NCI-H1092 treated with DMSO at 0.1 percent for 48 hours (cell line): ENCODE measurements at regions not wholly inside any gene's neighbourhood (a gene's known extent, or its start where the extent isn't known, plus 50 kb on each side); places are given as distances from the start of the nearest gene placed in this dataset.

Experiments
- DNase-seq: peaks from one replicate; lab custom pipeline; 2025; lab: John Stamatoyannopoulos, UW

DNA sequence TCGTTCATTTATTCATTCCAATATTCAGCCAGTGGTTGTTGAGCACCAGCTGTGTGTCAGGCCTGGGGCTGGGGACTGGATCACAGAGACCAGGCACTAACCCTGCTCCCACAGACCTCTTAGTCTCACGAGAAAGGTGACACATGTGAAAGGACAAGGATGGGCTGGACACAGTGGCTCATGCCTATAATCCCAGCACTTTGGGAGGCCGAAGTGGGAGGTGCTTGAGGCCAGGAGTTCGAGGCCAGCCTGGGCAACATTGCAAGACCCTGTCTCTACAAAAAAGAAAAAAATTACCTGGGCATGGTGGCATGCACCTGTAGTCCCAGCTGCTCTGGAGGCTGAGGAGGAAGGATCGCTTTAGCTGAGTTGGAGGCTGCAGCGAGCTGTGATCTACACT lies 105.9 kb upstream of the SDK1 start:
- no peak for DNase-seq

DNA sequence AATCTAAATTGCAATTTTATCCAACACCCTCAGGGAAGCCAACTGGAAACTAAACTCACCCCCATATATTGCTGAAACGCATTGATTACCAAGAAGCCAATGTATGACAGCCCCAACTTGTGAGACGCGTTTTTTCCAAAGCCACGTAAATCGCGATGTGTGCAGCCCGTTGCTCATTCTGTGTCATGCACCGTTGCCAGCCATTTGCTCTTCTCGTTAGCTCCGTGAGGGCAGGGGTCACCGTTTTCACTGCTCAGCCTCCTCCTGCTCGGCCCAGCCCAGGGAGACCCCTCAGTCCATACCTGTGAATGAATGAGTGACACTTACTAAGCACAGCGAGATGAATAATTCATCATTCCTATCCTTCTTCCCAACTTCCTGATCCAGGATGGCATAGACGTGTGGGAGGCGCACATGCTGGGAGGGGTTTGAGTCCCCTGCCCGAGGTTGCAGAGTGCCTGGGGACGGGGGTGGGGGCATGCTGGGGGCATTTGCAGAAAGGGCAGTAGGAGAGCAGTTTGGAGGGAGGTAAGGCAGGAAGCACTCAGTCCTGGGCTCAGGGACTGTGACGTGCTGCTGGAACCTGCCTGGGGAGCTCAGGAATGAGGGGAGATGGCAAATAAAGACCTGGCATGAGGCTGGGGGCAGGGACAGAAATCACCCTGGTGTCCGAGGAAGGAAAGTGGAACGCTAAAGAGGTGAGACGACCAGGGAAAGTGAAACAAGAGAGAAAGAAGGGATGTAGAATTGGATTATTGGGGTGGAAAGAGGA lies 104.2 kb upstream of the SDK1 start:
- no peak for DNase-seq

DNA sequence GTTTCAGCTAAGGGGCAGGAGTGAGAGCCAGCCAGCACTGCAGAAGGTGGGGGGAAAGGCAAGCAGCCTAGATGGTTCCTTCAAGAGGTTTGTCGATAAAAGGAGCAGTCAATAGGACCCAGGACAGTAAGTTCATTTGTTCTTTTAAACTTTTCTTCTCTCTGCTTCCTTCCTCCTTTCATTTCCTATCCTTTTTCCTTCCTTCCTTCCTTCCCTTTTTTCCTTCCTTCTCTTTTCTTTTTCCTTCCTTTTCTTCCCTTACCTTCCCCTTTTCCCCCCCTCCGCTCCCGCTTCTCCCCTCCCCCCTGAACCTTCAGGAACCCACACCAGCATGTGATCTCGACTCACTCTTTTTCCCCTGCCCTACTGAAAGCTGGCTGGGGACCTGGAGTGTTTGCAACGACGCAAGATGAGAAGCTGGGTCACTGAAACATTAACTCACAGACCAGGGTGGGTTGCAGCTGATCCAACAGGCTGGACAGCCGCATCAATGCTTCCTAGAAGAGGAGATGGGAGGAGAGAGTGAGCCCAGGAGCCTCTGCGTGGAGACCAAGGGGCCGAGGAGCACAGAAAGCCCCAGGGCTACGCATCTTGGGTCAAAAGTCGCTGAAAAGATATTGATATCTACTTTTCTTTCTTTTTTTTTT lies 103.4 kb upstream of the SDK1 start:
- DNase-seq = no peak

DNA sequence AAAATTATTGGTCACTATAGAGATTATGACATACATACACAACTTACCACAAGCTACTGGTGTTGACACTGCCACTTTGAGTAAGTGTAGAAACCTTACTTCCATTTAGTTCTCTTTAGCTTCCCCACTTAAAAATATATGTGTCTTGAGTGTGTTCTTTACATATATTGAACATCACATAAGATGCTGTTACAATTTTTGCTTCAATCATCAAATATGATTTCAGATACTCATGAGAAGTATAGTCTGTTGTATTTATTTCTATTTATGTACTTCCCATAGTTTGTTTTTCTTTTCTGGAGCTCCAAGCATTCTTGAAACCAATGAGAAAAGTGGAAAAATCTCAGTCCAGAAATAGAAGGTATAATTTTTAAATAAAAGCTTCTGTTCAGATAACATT lies 102.7 kb upstream of the SDK1 start:
- DNase-seq = no peak

DNA sequence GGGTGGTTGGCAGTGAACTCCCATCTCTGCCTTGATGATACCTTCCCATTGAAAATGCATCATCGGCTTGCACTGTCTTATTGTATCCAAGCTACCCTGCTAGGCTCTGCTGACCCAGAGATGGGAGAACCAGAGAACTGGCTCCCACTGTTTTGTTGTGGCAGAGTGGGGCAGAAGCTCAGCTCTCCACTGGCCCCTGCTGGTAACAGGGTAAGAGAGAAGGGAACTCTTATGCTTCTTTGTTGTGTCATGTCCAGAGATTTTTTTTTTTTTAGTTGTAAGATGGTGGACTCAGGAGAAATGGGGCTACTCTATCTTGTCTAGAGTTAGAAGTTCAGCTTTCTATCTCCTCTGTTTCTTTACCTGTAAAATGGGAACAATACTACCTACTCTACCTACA lies 100.5 kb upstream of the SDK1 start:
- peak; percentile 19 for DNase-seq

DNA sequence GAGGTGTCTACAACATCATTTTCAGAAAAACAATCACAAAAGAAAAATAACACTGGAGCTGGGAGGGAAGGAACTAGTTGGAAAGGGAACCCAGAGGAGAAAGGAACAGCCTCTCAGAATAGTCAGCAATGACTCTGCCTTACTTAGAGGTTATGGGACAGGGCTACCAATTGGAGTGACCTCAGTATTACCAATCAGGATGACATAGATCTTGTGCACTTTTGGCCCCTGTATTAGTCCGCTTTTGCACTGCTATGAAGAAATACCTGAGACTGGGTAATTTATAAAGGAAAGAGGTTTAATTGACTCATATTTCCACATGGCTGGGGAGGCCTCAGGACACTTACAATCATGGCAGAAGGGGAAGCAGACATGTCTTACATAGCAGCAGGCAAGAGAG lies 99.7 kb upstream of the SDK1 start:
- no peak for DNase-seq

DNA sequence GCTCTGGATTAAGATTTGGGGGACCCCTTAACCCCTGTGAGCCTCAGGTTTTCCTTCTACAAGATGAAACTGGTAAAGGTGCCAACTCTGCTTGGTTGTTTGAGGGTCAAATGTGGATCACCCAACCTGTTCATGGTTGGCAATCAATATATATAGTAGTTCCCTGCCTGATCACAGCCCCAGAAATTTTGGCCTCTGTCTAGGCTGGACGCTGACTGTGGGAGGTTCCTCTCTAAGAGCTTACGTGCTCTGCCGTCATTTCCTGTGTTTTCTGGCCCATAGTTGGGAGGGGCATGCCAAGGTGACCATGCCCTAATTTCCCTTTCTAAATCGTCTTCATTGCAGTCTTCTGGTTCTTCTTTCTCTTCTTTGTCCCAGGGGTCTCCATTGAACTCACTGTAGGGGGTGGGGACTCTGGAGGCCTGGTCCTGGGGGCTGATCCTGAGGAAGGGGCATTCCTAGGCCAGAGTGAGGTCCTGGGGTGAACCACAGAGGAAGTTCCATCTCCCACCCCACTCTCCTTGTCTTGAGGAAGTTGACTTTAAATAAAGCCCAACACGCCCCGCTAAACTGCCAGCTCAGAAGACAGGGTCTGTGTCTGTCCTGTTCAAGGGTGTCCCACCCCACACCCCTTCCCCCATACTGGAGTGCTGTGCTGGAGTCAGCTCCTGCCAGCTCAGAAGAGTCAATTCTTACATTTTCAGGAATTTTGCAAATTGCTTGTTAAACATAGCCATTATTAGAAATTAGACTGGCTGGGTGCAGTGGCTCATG lies 98.9 kb upstream of the SDK1 start:
- DNase-seq = no peak

DNA sequence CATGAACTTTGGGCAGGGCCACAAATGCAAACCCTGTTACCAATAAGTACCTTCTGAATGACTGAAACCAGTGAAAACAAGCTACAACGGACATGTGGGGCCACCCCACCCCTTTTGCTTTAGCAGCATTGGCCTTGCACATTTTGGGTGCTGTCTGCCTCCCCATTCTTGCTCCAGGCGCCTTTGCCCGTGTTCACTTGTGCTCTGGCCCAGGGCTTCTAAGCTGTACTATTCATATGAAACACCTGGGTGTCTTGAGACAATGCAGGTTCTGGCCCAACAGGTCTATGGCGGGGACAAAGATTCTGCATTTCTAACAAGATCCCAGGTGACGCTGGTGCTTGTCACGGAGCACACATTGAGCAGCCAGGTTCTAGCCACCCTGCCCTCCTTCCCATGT lies 96.5 kb upstream of the SDK1 start:
- DNase-seq = no peak

DNA sequence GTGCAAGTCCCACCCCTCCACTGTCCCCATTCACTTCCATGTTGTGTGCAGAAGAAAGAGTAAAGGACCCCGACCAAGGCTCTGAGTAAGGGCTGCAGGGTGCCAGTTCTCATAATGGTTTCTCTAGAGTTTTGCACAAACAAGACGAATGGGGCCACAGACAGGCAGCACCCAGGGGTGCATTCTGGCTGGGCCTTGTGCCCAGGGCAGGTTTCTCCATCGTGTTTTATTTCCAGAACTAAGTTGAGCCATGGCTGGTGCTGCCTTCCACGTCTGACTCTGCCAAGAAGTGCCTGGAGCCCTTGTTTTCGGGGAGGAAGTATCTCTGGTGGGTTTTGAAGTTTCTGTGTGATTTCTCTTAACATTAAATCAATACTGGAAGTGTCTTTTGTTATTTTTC lies 95.0 kb upstream of the SDK1 start:
- no peak for DNase-seq

DNA sequence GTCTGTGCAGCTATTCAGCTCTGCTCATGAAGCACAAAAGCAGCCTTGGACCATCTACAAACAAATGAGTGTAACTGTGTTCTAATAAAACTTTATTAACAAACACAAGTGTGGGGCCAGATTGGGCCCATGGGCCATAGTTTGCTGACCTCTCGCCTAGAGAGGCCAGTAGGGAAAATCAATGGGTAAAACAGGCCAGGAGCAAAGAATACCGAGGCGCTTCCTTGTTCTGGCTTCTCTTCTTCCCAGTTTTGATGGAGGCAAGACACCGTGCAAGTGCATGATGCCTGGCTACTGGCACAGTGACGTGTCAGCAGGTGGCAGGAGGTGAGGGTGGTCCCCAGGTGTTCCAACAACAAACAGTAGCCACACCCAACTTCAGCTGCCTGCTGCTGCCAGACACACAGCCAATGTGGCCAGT lies 94.3 kb upstream of the SDK1 start:
- no peak for DNase-seq

DNA sequence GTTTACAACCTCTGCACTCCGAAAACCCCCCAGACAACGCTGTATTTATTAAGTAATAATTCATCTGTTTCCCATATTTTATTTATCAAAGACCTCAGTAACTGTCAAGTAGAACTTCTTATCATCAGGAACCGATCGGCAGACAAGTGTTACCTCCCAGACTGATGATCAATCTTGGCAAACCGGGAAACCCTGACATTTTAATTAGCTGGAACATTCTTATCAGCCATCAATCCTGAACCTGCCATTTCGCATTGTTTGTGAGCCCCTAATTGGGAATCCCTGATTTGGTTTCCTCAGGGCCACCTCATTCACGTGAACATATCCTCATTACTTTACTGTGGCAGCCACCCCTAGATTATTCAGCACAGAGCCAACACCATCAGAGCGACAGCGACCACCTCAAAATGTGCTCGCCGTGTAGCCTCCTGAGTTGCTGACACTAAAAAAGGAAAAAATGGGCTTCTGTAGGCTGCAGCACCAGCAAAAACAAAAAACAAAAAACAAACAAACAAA lies 93.6 kb upstream of the SDK1 start:
- no peak for DNase-seq

DNA sequence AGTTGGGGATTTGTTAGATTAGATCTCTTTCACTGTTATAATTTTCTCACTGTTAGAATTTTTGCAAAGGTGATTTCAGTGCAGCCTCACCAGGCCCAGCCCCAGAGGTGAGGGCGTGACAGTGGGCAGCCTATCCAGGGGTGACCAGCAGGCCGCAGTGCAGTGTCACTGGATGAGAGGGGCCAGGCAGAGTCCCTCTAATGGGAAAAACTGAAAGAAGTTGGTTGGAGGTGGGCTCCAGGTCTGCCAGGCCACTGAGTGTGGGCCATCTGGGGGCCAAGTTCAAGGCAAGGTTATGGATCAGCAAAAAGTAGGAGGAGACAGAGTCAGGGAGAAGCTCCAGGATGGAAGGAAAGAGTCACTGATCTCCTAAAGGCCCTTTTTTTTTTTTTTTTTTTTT lies 90.5 kb upstream of the SDK1 start:
- peak; percentile 29 for DNase-seq

DNA sequence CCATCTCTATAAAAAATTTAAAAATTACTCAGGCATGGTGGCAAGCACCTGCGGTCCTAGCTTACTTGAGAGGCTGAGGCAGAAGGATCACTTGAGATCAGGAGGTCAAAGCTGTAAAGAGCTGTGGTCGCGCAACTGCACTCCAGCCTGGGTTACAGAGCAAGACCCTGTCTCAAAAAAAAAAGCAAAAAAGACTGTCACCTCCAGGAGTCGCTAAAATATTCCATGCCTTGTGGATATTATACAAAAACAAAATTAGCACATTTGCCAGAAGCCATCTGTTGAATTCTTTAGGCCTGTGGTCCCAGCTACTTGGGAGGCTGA lies 87.0 kb upstream of the SDK1 start:
- DNase-seq = no peak

DNA sequence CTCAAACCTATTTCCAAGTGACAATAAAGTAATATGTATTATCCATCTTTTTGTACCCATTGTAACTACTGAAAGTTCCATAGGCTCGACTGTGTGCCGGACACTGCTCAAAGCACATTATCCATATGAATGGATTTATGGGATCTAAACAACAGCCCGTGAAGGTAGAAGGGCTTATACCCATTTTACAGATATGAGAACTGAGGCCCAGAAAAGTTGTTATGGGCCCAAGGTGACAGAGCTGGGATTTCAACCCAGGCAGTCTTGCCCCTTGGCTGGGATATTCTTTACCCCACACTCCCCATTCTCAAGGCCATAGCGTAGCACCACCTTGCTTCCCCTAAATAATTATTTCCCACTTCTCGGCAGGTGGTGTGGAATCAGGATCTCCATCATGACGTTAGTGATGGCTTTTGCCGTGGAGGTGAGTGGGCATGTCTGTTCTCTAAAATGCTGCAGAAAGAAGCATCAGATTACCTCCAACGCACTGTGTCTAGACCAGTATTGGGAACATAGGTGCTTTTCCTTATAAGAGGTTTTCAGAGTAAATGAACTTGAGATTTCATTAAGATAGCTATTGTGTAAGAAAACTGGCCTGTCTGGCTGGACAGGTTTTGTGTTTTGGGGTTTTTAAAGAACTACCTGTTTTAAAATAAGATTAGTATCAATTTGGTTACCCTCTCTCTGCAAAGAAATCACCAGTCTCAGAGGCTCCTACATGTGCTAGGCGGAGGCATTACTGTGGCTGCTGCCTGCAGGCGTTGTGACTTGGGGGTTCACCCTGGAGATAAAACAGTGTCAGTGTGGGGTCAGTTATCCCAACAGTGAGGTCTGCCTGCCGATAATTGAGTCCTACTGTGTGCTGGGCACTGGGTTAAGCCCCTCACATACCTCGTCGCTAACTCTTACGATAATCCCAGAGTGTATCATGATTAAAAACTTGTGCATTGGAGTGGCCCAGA lies 85.1 kb upstream of the SDK1 start:
- DNase-seq = no peak

DNA sequence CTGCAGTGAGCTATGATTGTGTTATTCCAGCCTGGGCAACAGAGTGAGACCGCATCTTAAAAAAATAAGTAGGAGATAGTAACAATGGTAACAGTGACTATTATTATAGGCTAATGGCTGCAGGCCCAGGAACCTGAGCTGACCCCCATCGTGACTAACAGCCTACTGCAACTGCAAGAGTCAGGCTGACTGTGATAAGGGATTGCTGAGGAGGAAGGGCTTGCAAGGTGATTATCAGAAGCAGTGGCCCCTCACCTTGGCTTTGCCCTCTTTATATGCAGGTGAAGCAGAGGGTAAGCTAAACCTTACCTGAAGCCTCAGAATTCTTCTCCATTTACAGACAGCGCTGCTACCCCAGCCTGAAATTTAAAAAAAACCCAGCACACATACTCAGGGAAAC lies 83.9 kb upstream of the SDK1 start:
- no peak for DNase-seq

DNA sequence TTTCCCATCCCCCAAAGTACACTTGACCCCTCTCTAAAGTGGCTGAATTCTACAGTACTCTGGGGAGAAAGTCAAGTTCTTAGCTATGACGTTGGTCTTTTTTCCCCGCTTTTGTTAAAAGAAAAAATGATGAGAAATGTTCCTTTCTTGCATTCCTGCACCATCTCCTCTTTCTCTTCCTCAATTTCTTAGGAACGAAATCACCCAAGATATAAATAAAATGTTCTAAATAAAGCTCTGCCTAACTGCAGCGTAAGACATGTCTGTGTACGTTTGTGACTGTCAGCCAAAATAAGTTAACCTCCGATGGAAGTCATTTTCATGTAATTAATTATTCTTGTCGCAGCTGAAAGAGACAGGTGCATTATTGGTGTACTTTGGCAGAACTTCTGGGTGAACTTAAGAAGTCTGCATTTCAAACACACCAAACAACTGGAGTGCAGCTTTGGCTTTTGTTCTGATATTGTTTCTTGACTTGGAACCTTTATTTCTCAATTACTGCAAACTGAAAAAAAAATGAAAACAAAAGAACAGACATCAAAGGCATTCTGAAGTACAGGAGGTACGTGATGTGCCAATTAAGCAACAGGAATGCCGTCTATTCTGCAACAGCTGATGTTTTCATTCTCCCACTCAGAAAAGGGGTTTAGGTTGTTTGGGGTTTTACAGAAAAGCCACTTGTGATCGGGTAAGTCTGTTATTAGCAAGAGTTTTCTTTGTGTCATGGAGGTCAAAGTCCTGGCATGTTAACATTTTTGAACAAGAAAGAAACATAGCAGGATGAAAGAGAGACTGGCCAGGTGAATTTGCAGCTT lies 82.4 kb upstream of the SDK1 start:
- no peak for DNase-seq

DNA sequence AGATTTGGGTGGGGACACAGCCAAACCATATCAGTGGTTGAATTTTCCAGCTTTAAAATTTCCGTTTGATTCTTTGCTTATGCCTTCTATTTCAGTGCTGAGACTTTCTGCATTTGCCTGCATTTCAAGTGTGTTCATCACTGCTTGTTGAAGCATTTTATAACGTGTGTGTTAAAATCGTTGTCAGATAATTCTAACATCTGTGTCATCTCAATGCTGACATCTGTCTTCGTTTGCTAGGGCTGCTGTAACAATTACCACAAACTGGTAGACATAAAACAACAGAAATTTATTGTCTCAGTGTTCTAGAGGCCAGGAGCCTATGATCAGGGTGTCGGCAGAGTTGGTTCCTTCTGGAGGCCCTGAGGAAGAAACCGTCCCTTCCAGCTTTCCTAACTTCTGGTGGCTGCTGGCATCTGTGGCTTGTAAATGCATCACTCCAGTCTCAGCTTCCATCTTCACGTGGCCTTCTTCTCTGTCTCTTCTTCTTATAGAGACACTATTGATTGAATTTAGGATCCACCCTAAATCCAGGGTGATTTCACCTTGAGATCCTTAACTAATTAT lies 71.1 kb upstream of the SDK1 start:
- no peak for DNase-seq

DNA sequence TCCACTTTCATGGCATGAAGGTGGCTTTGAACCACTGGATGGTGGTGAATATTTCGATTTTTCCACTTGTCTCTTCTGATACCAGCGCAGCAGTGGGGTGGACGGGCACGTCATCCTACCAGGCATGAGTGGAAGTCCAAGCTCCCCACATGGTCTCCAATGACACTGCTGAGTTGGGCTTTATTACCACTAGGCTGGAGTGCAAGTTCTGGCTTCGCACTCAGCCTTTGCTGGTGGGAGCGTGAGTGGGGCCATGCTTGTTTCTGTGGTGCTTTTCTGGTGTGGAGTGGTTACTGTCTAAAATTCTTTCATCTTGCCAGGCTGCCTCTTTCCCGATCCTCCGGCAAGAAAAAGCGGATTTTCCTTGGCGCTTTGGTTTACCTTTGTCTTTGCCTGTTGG lies 70.1 kb upstream of the SDK1 start:
- DNase-seq = no peak

DNA sequence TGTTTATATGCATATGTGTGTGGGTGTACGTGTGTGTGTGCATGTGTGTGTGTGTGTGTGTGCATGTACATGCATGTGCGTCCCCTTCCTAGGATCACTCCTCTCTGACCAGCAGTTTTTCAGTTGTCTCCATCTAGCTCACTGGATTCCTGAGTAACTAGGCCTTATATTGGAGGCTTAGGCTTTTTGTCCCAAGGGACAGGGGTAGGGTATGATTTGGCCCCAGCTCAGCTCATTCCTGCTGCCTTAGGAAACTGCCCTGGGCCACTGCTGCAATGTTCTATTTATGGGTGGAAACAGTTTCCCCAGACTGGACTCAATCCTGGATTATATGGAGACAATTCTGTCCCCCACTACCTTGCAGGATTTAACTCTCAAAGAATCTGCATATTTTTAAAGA lies 68.8 kb upstream of the SDK1 start:
- DNase-seq = no peak

DNA sequence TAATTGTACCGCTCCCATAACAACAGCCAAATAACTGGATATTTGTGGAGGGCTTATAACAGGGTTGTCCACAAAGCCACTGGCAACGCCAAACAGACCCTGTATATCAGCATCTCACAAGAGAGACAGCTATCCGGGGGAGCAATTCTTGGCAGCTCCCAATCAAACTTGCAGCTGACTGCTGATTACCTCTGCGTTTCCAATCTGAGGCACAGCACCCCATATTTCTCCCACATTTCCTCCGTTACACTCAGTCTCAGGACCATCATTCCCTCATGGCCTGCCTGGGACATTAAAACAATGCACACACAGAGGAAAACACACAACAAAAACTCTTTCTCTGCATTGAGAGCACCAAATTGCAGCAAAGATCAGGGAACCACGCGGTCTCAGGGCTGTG lies 67.8 kb upstream of the SDK1 start:
- DNase-seq = no peak

DNA sequence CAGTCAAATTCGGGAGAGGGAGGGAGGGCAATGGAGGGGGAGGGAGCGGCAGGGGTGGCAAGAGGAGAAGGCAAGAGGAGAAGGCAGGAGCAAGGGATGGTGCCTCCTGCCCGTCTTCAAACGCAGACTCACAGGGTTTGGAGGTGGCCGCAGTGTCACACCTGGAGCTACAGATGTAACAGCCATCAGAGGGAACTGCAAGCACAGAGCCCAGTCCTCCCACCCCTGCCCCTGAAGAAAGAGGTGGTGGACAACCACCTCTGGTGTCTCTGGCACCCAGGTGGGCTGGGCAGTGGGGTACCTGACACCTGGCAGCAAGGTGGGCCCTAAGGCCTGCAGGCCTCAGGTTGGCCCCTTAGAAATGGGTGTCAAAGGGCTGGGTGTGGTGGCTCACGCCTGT lies 67.0 kb upstream of the SDK1 start:
- DNase-seq = no peak
